ENCODE measurements at regions not wholly inside any gene's neighbourhood (a gene's known extent, or its start where the extent isn't known, plus 50 kb on each side); places are given as distances from the start of the nearest gene placed in this dataset.

DNA sequence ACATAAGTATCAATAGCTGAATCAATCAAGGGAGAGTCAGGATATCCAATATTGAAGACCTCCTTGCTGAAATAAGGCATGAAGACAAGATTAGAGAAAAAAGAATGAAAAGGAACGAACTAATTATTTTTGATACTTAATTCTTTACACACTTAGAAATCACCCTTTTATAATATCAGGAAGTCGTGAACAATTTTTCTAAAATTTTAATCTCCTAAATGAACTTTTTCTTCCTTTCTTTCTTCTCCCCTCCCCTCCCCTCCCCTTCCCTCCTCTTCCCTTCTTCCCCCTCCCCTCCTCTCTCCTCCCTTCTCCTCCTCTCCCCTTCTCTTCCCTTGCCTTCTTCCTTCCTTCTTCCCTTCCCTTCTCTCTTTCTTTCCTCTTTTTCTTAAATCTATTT lies 872.1 kb upstream of the PCDH10 start:
- Mint-ChIP-seq H3K4me3 (no peak overlapping the region), H3K27ac (no peak overlapping the region), H3K9me3 (peaks cover 4 to 11% of the 10 kb centered on the region in 2 experiments; a peak in 4 of 5 replicates), H3K4me1 (no peaks in the 10 kb centered on the region), H3K36me3 (ENCODE audit: insufficient read depth in 1 of 3, low read depth in 3 of 3) (peaks cover 4 to 21% (median 8%) of the 10 kb centered on the region in 3 experiments; a peak in 6 of 7 replicates), H3K27me3 (ENCODE audit: low read depth) (no peaks in the 10 kb centered on the region; the same call in 1 of the 2 replicates)
- Histone ChIP-seq H4K91ac (ENCODE audit: insufficient read length, low read depth, low read length) (no peak overlapping the region), H3K4ac (ENCODE audit: low read depth, low read length) (no peak overlapping the region), H4K8ac (replicated peaks; ENCODE audit: insufficient read length, low read depth, low read length) (no peak overlapping the region), H3K4me2 (ENCODE audit: insufficient read depth, insufficient read length, low read length) (no peak overlapping the region), H2AFZ (ENCODE audit: low read length) (no peak overlapping the region), H3K79me1 (ENCODE audit: insufficient read depth, low read depth, low read length, poor library complexity, severe bottlenecking) (no peaks in the 10 kb centered on the region), H3K4me1 (ENCODE audit: insufficient read depth, low read length) (no peaks in the 10 kb centered on the region), H3T11ph (ENCODE audit: low read length) (no peak overlapping the region), H2BK5ac (ENCODE audit: insufficient read length, low read length) (no peak overlapping the region), H3K27me3 (ENCODE audit: insufficient read depth, low read length) (no peaks in the 10 kb centered on the region), H3K9me3 (ENCODE audit: control insufficient read depth, low read depth, low read length) (peaks cover 3% of the 10 kb centered on the region), H2BK20ac (ENCODE audit: low read depth, low read length, poor library complexity, severe bottlenecking) (no peak overlapping the region), H3K56ac (ENCODE audit: insufficient read length, low read depth, low read length) (no peak overlapping the region), H3K9ac (ENCODE audit: extremely low read depth, insufficient read length, low read length) (no peak overlapping the region), H4K20me1 (ENCODE audit: control insufficient read depth, insufficient read depth, insufficient read length) (no peaks in the 10 kb centered on the region), H4K5ac (ENCODE audit: insufficient read length, low read depth, low read length) (no peak overlapping the region), H2BK15ac (ENCODE audit: low read depth, low read length) (no peak overlapping the region), H2BK120ac (ENCODE audit: low read depth, low read length, poor library complexity, severe bottlenecking) (no peak overlapping the region), H3K14ac (ENCODE audit: insufficient read depth, low read length) (no peak overlapping the region), H2BK12ac (ENCODE audit: insufficient read length, low read depth, low read length) (no peak overlapping the region), H3K27ac (ENCODE audit: insufficient read length, low read depth, low read length) (no peak overlapping the region), H2AK5ac (ENCODE audit: insufficient read length, low read length) (no peak overlapping the region), H3K79me2 (ENCODE audit: insufficient read depth, low read length) (no peaks in the 10 kb centered on the region), H3K23ac (ENCODE audit: insufficient read length, low read depth, low read length) (no peak overlapping the region), H3K18ac (ENCODE audit: insufficient read length, low read depth, low read length) (no peak overlapping the region), H3K23me2 (ENCODE audit: insufficient read length, low read depth, low read length, poor library complexity, severe bottlenecking) (no peaks in the 10 kb centered on the region)
- TF ChIP-seq, protein P1, sequence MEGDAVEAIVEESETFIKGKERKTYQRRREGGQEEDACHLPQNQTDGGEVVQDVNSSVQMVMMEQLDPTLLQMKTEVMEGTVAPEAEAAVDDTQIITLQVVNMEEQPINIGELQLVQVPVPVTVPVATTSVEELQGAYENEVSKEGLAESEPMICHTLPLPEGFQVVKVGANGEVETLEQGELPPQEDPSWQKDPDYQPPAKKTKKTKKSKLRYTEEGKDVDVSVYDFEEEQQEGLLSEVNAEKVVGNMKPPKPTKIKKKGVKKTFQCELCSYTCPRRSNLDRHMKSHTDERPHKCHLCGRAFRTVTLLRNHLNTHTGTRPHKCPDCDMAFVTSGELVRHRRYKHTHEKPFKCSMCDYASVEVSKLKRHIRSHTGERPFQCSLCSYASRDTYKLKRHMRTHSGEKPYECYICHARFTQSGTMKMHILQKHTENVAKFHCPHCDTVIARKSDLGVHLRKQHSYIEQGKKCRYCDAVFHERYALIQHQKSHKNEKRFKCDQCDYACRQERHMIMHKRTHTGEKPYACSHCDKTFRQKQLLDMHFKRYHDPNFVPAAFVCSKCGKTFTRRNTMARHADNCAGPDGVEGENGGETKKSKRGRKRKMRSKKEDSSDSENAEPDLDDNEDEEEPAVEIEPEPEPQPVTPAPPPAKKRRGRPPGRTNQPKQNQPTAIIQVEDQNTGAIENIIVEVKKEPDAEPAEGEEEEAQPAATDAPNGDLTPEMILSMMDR (conservative IDR thresholded peaks at IDR 0.05): no peak
- no peak for DNase-seq
- no CpG with 5 or more reads among the region's 2 CpGs for WGBS (ENCODE audit: extremely low coverage, insufficient read length, low lambda C conversion rate)
